ENCODE measurements at regions not wholly inside any gene's neighbourhood (a gene's known extent, or its start where the extent isn't known, plus 50 kb on each side); places are given as distances from the start of the nearest gene placed in this dataset.

GRCh38 chr11:116281173-116282160, 491.3 kb downstream of the BUD13 start:
- H3K4me3 Mint-ChIP-seq, result no peak overlapping the region
- H3K27ac Mint-ChIP-seq, result no peak overlapping the region
- no peak for TF ChIP-seq CTCF (IDR thresholded peaks at IDR 0.05; ENCODE audit: unreplicated experiment)
- peaks cover 14% of the 10 kb centered on the region for H3K4me1 Mint-ChIP-seq
- no peak for DNase-seq (ENCODE audit: low spot score in 2 of 2, unreplicated experiment in 2 of 2)
- no peaks in the 10 kb centered on the region for H3K9me3 Mint-ChIP-seq
- peaks cover 33% of the 10 kb centered on the region for H3K27me3 Mint-ChIP-seq (ENCODE audit: low read depth)
- H3K36me3 Mint-ChIP-seq, result no peaks in the 10 kb centered on the region

GRCh38 chr11:116279511-116279910, 493.3 kb downstream of the BUD13 start:
- H3K9me3 Mint-ChIP-seq, result no peaks in the 10 kb centered on the region
- peaks cover 14% of the 10 kb centered on the region for H3K4me1 Mint-ChIP-seq
- peaks cover 26% of the 10 kb centered on the region for H3K27me3 Mint-ChIP-seq (ENCODE audit: low read depth)
- H3K27ac Mint-ChIP-seq, result peak overlapping the region; percentile 85
- DNase-seq (ENCODE audit: low spot score in 2 of 2, unreplicated experiment in 2 of 2), result no peak
- no peaks in the 10 kb centered on the region for H3K36me3 Mint-ChIP-seq
- no peak overlapping the region for H3K4me3 Mint-ChIP-seq
- TF ChIP-seq CTCF (IDR thresholded peaks at IDR 0.05; ENCODE audit: unreplicated experiment), result no peak

- H3K4me1 Mint-ChIP-seq, result peaks cover 14% of the 10 kb centered on the region
These were observed 494.7 kb downstream of the BUD13 start for GRCh38 chr11:116278076-116278475.

GRCh38 chr11:116276051-116277044, 496.4 kb downstream of the BUD13 start:
- Mint-ChIP-seq H3K27me3 (ENCODE audit: low read depth) (peaks cover 23% of the 10 kb centered on the region), H3K4me1 (peaks cover 14% of the 10 kb centered on the region), H3K4me3 (peak overlapping the region; percentile 57), H3K27ac (no peak overlapping the region), H3K9me3 (no peaks in the 10 kb centered on the region), H3K36me3 (no peaks in the 10 kb centered on the region)
- peak; percentile 100 for TF ChIP-seq CTCF (IDR thresholded peaks at IDR 0.05; ENCODE audit: unreplicated experiment)
- peak; percentile 69 to 88 for DNase-seq (ENCODE audit: low spot score in 2 of 2, unreplicated experiment in 2 of 2)

More at GRCh38 chr11:116278076-116278475, 494.7 kb downstream of the BUD13 start:
- no peak for DNase-seq (ENCODE audit: low spot score in 2 of 2, unreplicated experiment in 2 of 2)
- no peak overlapping the region for H3K4me3 Mint-ChIP-seq
- H3K27ac Mint-ChIP-seq, result no peak overlapping the region
- H3K9me3 Mint-ChIP-seq, result no peaks in the 10 kb centered on the region
- no peaks in the 10 kb centered on the region for H3K36me3 Mint-ChIP-seq
- peaks cover 28% of the 10 kb centered on the region for H3K27me3 Mint-ChIP-seq (ENCODE audit: low read depth)
- TF ChIP-seq CTCF (IDR thresholded peaks at IDR 0.05; ENCODE audit: unreplicated experiment), result no peak

GRCh38 chr11:116275635-116276034, 497.2 kb downstream of the BUD13 start:
- no peak for DNase-seq (ENCODE audit: low spot score in 2 of 2, unreplicated experiment in 2 of 2)
- no peak for TF ChIP-seq CTCF (IDR thresholded peaks at IDR 0.05; ENCODE audit: unreplicated experiment)
- peaks cover 14% of the 10 kb centered on the region for H3K4me1 Mint-ChIP-seq
- no peak overlapping the region for H3K4me3 Mint-ChIP-seq
- H3K9me3 Mint-ChIP-seq, result no peaks in the 10 kb centered on the region
- no peaks in the 10 kb centered on the region for H3K36me3 Mint-ChIP-seq
- peaks cover 25% of the 10 kb centered on the region for H3K27me3 Mint-ChIP-seq (ENCODE audit: low read depth)
- no peak overlapping the region for H3K27ac Mint-ChIP-seq

Measured in mesothelial cell of epicardium (in vitro differentiated cells).